Spleen (tissue), 11 donors: ENCODE measurements at regions not wholly inside any gene's neighbourhood (a gene's known extent, or its start where the extent isn't known, plus 50 kb on each side); places are given as distances from the start of the nearest gene placed in this dataset.

Source experiments
- DNase-seq: peaks from one replicate; pipeline ENCODE4 v3.0.0-alpha.2; 2020
- H3K27ac ChIP-seq, 8 donors: fragments of 200-600 bp; sonication (generic) in 7 of 8; 1 replicate in 4 of 8; 2 replicates in 4 of 8; pipeline versions ENCODE4 v1.5.0 to v1.8.0; 2016 to 2021; ENCODE audit warnings: inconsistent platforms in 4 of 8, mild to moderate bottlenecking in 4 of 8, moderate library complexity in 1 of 8
- H3K27me3 ChIP-seq, 7 donors: fragments of 200-600 bp; sonication (generic) in 6 of 7; replicated peaks in 1 of 7; 1 replicate in 4 of 7; 2 replicates in 3 of 7; pipeline versions ENCODE4 v1.5.0 to v1.8.0; 2016 to 2021; ENCODE audit warnings: inconsistent platforms in 3 of 7, mild to moderate bottlenecking in 1 of 7
- H3K36me3 ChIP-seq, 6 donors: fragments of 200-600 bp; sonication (generic) in 5 of 6; 1 replicate in 4 of 6; 2 replicates in 2 of 6; pipeline versions ENCODE4 v1.5.0 to v1.8.0; 2016 to 2021; ENCODE audit warnings: inconsistent platforms in 2 of 6
- H3K4me1 ChIP-seq, 6 donors: fragments of 200-600 bp; sonication (generic) in 5 of 6; 1 replicate in 3 of 6; 2 replicates in 3 of 6; pipeline versions ENCODE4 v1.5.0 to v1.8.0; 2016 to 2021; ENCODE audit warnings: inconsistent platforms in 3 of 6
- H3K4me3 ChIP-seq, 8 donors: fragments of 200-600 bp; sonication (generic) in 7 of 8; 1 replicate in 4 of 8; 2 replicates in 4 of 8; pipeline versions ENCODE4 v1.5.0 to v1.8.0; 2016 to 2021; ENCODE audit warnings: inconsistent platforms in 4 of 8, mild to moderate bottlenecking in 4 of 8, moderate library complexity in 2 of 8
- H3K9me3 ChIP-seq, 8 donors: fragments of 200-600 bp; sonication (generic) in 7 of 8; 1 replicate in 4 of 8; 2 replicates in 4 of 8; pipeline versions ENCODE4 v1.5.0 to v1.8.0; 2016 to 2021; ENCODE audit warnings: inconsistent platforms in 4 of 8
- CTCF ChIP-seq, 11 experiments: fragments of 200-600 bp in 7 of 11; fragments of 450-650 bp in 4 of 11; sonication (generic) in 4 of 11; IDR thresholded peaks in 8 of 11; conservative IDR thresholded peaks in 3 of 11; 1 replicate in 7 of 11; 2 replicates in 4 of 11; pipeline versions ENCODE4 v1.4.0 to v1.8.0; 2016 to 2021; ENCODE audit warnings: antibody characterized with exemption in 11 of 11, inconsistent platforms in 4 of 11, mild to moderate bottlenecking in 1 of 11
- POLR2A ChIP-seq, 3 donors: fragments of 450-650 bp; IDR thresholded peaks; one replicate each; pipeline ENCODE4 v1.5.1; 2017; ENCODE audit warnings: antibody characterized with exemption in 3 of 3, mild to moderate bottlenecking in 1 of 3
- POLR2AphosphoS5 ChIP-seq, 3 donors: sonication (generic); formaldehyde crosslinking; IDR thresholded peaks; one replicate each; pipeline ENCODE4 v1.5.1; 2017; ENCODE audit warnings: antibody characterized with exemption in 3 of 3
- WGBS, 5 donors: extraction: QIAGEN DNeasy Blood & Tissue Kit in 3 of 5; methylation state at CpG; one replicate each; pipeline versions ENCODE4 v1.1.5 to v1.1.7; 2013 to 2018; 5-methylcytosine and 5-hydroxymethylcytosine counted together
- intact Hi-C: fragments of 100-400 bp; cut with DNase I; formaldehyde crosslinking; loops from one replicate; pipeline ENCODE4 v1.15.0; 2023; ENCODE audit warnings: low total_unique reads
- donor health status: healthy with polysubstance abuse.
- donor health status: DM: no; HTN: no; CAD: no; lungs with moderate emphysema.
- donor health status: DM: no; HTN: no; CAD: no.
- donor health status: Bipolar disorder and iron deficiency.
- donor health status: healthy.
- donor health status: DM: no; HTN: no; CAD: no.
- donor health status: DM: yes; HTN: yes; CAD: no.

GRCh38 chr10:33534416-33534815 lies 199.9 kb upstream of the NRP1 start:
- 76 to 97% (median 87%) methylated on average over 4 of the region's 4 CpGs for WGBS, 5 donors
- Histone ChIP-seq H3K27ac (no peak overlapping the region), H3K27me3 (no peaks in the 10 kb centered on the region), H3K36me3 (no peaks in the 10 kb centered on the region), H3K9me3 (peaks cover 0 to 13% (median 0%) of the 10 kb centered on the region in 8 donors), H3K4me3 (no peak overlapping the region), H3K4me1 (no peaks in the 10 kb centered on the region)
- no peak for DNase-seq
- TF ChIP-seq POLR2A (IDR thresholded peaks at IDR 0.05) = no peak
- no peak for TF ChIP-seq POLR2AphosphoS5 (IDR thresholded peaks at IDR 0.05)
- no peak for TF ChIP-seq CTCF (IDR thresholded peaks at IDR 0.05 in 8 of 11, conservative IDR thresholded peaks at IDR 0.05 in 3 of 11)
- intact Hi-C loops = no loop called here

GRCh38 chr10:33533612-33534011 lies 199.1 kb upstream of the NRP1 start:
- Histone ChIP-seq H3K9me3 (peaks cover 0 to 16% (median under 1%) of the 10 kb centered on the region in 8 donors), H3K36me3 (no peaks in the 10 kb centered on the region), H3K4me3 (no peak overlapping the region), H3K27me3 (no peaks in the 10 kb centered on the region), H3K4me1 (no peaks in the 10 kb centered on the region), H3K27ac (no peak overlapping the region)
- TF ChIP-seq POLR2AphosphoS5 (IDR thresholded peaks at IDR 0.05) (no peak), CTCF (IDR thresholded peaks at IDR 0.05 in 8 of 11, conservative IDR thresholded peaks at IDR 0.05 in 3 of 11) (no peak), POLR2A (IDR thresholded peaks at IDR 0.05) (no peak)
- intact Hi-C loops = no loop called here
- 86 to 90% (median 87%) methylated on average over 5 of the region's 5 CpGs for WGBS, 5 donors
- DNase-seq = no peak

GRCh38 chr10:33532901-33533300 lies 198.4 kb upstream of the NRP1 start:
- no peaks in the 10 kb centered on the region for H3K4me1 ChIP-seq
- H3K9me3 ChIP-seq = peaks cover 0 to 22% (median 6%) of the 10 kb centered on the region in 8 donors
- intact Hi-C loops = no loop called here
- H3K27ac ChIP-seq = no peak overlapping the region
- no peak overlapping the region for H3K4me3 ChIP-seq
- no peaks in the 10 kb centered on the region for H3K36me3 ChIP-seq
- TF ChIP-seq POLR2AphosphoS5 (IDR thresholded peaks at IDR 0.05) (no peak), CTCF (IDR thresholded peaks at IDR 0.05 in 8 of 11, conservative IDR thresholded peaks at IDR 0.05 in 3 of 11) (no peak), POLR2A (IDR thresholded peaks at IDR 0.05) (no peak)
- WGBS, 5 donors = 74 to 92% (median 87%) methylated on average over 7 of the region's 7 CpGs
- DNase-seq = no peak
- H3K27me3 ChIP-seq = no peaks in the 10 kb centered on the region

GRCh38 chr10:33529234-33529633 lies 194.8 kb upstream of the NRP1 start:
- Histone ChIP-seq H3K36me3 (no peaks in the 10 kb centered on the region), H3K9me3 (peaks cover 0 to 35% (median 11%) of the 10 kb centered on the region in 8 donors), H3K4me3 (no peak overlapping the region), H3K27ac (no peak overlapping the region), H3K27me3 (no peaks in the 10 kb centered on the region), H3K4me1 (no peaks in the 10 kb centered on the region)
- TF ChIP-seq CTCF (IDR thresholded peaks at IDR 0.05 in 8 of 11, conservative IDR thresholded peaks at IDR 0.05 in 3 of 11) (no peak), POLR2A (IDR thresholded peaks at IDR 0.05) (no peak)
- no peak for DNase-seq
- intact Hi-C loops = no loop called here
